ENCODE measurements at regions not wholly inside any gene's neighbourhood (a gene's known extent, or its start where the extent isn't known, plus 50 kb on each side); places are given as distances from the start of the nearest gene placed in this dataset.

DNA sequence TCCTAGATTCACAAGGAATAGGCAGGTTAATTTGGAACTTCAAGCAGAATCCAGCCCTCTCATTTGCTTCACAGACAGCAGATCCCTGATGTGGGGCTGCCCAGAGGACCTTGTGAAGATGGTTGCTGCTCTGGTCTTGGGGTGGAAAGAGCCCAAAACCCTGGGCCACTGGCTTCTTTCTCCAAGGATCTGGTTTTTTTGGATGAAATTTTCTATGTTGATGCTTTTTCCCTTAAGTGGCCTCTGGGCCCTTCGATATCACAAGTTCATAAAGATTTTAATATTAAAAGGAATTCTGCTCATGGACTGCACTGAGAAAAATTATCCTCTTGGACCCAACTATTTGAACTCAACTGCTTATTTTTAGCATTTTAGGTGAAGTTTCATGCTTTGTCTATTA, 421.1 kb downstream of the KLF5 start:
- no peak for DNase-seq (ENCODE audit: low spot score)
- CTCF ChIA-PET: no interaction called here
- TF ChIP-seq, protein P1, sequence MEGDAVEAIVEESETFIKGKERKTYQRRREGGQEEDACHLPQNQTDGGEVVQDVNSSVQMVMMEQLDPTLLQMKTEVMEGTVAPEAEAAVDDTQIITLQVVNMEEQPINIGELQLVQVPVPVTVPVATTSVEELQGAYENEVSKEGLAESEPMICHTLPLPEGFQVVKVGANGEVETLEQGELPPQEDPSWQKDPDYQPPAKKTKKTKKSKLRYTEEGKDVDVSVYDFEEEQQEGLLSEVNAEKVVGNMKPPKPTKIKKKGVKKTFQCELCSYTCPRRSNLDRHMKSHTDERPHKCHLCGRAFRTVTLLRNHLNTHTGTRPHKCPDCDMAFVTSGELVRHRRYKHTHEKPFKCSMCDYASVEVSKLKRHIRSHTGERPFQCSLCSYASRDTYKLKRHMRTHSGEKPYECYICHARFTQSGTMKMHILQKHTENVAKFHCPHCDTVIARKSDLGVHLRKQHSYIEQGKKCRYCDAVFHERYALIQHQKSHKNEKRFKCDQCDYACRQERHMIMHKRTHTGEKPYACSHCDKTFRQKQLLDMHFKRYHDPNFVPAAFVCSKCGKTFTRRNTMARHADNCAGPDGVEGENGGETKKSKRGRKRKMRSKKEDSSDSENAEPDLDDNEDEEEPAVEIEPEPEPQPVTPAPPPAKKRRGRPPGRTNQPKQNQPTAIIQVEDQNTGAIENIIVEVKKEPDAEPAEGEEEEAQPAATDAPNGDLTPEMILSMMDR (conservative IDR thresholded peaks at IDR 0.05; ENCODE audit: low read depth): no peak
- POLR2A ChIA-PET (ENCODE audit: low non-redundant PET): no interaction called here
- H3K27ac ChIP-seq: no peak overlapping the region

DNA sequence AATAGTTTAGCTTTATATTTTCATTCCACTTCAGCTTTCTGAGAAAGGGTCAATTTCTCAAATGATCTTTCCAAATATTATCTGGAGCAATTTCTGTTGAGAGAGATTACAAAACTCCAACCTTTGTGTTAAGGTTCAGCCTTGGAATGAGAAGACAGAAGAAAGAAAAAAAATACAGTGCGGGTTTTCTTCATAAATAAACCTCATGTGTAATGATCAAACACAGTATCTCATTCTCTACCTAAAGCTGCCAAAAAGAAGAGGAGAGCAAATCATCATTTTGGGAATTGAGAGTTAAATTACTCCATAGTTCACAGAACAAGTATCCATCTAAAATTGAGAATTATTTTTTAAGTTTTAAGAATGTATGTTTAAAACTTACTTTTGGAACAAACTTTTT, 420.5 kb downstream of the KLF5 start:
- DNase-seq (ENCODE audit: low spot score): no peak
- TF ChIP-seq, protein P1 (conservative IDR thresholded peaks at IDR 0.05; ENCODE audit: low read depth): no peak
- H3K27ac ChIP-seq: no peak overlapping the region
- ChIA-PET CTCF (interaction anchor here (0.6 kb wide), 1 partner anchor 675 kb away, joined by 3 read pairs; no protein-coding TSS in a partner anchor), POLR2A (ENCODE audit: low non-redundant PET) (no interaction called here)

DNA sequence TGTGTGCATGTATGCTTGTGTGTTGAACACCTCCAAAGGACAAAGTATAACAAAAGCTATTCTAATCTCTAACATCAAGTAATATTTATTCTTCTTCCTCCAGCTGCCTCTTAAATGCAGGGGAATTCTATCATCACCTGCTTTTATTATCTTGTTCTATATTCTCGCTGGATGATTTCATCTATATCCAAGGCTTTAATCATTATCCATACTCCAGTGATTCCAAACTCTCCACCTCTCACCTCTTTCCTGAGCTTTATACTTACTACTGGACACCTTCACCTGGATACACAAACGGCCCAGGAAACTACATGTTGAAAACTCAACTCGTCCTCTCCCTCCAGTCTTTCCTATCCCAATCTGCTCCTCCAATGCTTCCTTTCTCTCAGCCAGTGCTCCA, 418.6 kb downstream of the KLF5 start:
- DNase-seq (ENCODE audit: low spot score): no peak
- TF ChIP-seq, protein P1 (conservative IDR thresholded peaks at IDR 0.05; ENCODE audit: low read depth): no peak
- no peak overlapping the region for H3K27ac ChIP-seq
- ChIA-PET CTCF (interaction anchor here (0.5 to 0.7 kb wide), 3 partner anchors 32 to 389 kb away, joined by 3 to 4 read pairs (median 3); no protein-coding TSS in a partner anchor), POLR2A (ENCODE audit: low non-redundant PET) (no interaction called here)

DNA sequence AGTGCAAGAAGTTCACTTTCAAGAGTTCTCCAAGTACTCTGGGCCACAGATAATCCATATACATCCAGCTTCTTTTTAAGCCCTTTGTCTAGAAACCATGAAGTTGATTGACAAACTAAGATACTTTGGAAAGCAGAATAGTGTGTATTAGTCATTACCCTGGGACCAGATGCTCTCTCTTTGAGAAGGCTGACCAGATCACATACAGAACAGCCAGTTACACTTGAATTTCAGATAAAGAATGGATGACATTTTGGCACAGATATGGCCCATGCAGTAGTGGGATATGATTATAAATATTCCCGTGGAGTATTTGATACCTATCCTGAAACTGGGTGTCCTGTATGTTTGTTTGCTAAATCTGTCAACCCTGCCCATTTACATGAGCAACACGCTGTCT, 414.2 kb downstream of the KLF5 start:
- DNase-seq (ENCODE audit: low spot score): no peak
- ChIA-PET POLR2A (ENCODE audit: low non-redundant PET) (no interaction called here), CTCF (interaction anchor here (0.9 kb wide), 1 partner anchor 14 kb away, joined by 3 read pairs; no protein-coding TSS in a partner anchor)
- H3K27ac ChIP-seq: no peak overlapping the region
- TF ChIP-seq, protein P1 (conservative IDR thresholded peaks at IDR 0.05; ENCODE audit: low read depth): no peak

DNA sequence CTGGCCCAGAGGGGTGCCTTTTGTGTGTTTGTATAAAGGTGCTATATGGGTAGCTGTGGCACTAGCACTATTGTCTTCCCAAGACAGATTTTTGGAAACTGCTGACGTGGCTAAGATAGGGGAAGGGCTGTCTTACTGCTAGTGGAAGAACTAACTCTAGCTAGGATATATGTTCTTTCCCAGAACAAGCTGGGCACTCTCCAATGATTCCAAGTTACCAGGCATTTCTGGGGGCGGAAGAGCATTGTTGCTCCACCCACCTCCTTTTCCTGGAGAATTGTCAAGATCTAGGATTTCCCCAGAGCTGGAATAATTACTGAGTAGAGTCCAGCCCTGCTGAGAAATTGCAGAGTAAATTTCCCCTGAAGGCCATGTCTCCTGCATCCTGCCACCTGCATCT, 408.3 kb downstream of the KLF5 start:
- DNase-seq (ENCODE audit: low spot score): no peak
- POLR2A ChIA-PET (ENCODE audit: low non-redundant PET): no interaction called here
- peak overlapping the region; percentile 72 for H3K27ac ChIP-seq
- CTCF ChIA-PET: no interaction called here
- TF ChIP-seq, protein P1 (conservative IDR thresholded peaks at IDR 0.05; ENCODE audit: low read depth): no peak

DNA sequence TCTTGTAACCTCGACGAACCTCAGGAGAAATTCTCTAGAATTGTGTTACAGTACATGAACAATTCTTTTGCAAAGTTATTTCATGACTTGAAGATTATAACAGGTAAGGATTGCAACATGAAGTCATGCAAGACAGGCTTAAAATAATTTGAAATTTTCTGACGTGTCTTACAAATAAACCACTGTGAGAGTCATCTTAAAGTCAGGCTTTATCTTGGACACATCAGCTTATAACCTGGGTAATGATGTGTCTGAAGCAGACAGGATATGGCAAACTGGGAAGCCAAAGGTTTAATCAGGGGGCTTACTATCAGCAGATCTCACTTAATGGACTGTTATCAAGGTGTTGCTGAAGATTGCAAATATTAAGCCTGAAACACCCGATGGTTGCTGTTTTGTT, 407.8 kb downstream of the KLF5 start:
- H3K27ac ChIP-seq: peak overlapping the region; percentile 72
- TF ChIP-seq, protein P1 (conservative IDR thresholded peaks at IDR 0.05; ENCODE audit: low read depth): no peak
- CTCF ChIA-PET: no interaction called here
- POLR2A ChIA-PET (ENCODE audit: low non-redundant PET): no interaction called here
- DNase-seq (ENCODE audit: low spot score): no peak

DNA sequence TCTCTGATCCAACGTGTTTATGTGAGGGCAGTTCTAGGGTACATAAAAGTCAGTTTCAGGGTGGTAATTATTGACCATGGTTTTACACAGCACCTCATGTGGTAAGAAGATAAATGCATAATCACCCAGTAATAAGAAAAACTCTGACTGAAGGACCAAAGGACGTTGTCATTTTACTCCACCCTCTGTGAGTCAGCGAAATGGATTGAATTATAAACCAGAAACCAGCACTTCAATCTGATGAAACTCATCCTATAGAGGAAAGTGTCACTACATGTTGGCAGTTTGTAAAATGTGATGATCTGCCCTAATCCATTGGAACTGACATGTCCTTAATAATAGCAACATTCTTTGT, 406.8 kb downstream of the KLF5 start:
- peak; percentile 72 for DNase-seq (ENCODE audit: low spot score)
- TF ChIP-seq, protein P1 (conservative IDR thresholded peaks at IDR 0.05; ENCODE audit: low read depth): no peak
- ChIA-PET POLR2A (ENCODE audit: low non-redundant PET) (no interaction called here), CTCF (interaction anchor here (1.0 kb wide), 2 partner anchors 25 to 625 kb away, joined by 3 read pairs; no protein-coding TSS in a partner anchor)
- H3K27ac ChIP-seq: no peak overlapping the region

Data from RWPE1 (cell line).